GM12892 (cell line): ENCODE measurements at regions not wholly inside any gene's neighbourhood (a gene's known extent, or its start where the extent isn't known, plus 50 kb on each side); places are given as distances from the start of the nearest gene placed in this dataset.

ENCODE experiments used
- POLR2A ChIP-seq: IDR thresholded peaks from 2 replicates; pipeline ENCODE4 v1.6.1; 2011; ENCODE audit warnings: low read depth, low read length, control low read depth
- POLR2AphosphoS5 ChIP-seq: IDR thresholded peaks from 2 replicates; pipeline ENCODE4 v1.6.1; 2011; ENCODE audit warnings: low read depth, low read length, control low read depth
- TAF1 ChIP-seq: IDR thresholded peaks from 2 replicates; pipeline ENCODE4 v1.6.1; 2011; ENCODE audit warnings: low read depth, mild to moderate bottlenecking, control low read depth, low read length, borderline replicate concordance

DNA sequence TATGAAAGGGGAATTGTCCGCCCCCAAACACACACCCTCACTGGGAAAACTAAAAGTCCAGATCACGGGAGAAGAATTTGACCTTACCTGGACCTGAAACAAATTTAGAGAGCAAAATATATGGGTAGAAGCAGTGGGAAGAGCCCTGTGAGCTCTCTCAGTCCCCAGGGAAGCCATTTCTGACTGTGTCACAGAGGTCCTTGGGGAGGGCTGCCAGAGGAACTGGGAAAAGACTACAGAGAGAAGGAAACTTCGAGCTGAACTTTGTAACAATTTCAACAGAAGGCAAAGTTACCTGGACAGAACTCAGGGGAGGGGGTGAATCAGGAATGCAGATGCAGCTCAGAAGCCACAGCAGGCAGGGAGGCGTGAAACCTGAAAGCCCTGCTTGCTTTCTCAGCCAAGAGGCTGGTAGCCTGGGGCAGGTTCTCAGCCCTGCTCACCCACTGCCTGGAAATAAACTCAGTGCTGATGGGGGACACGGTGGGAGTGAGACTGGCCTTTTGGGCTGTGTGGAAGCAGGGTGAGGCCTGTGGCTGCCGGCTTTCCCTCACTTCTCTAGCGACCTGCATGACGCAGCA, 163.8 kb downstream of the TMEM200A start:
- no peak for TF ChIP-seq POLR2A
- no peak for TF ChIP-seq POLR2AphosphoS5
- TF ChIP-seq TAF1, result no peak
